Spinal cord (tissue), 9 donors: ENCODE measurements at regions not wholly inside any gene's neighbourhood (a gene's known extent, or its start where the extent isn't known, plus 50 kb on each side); places are given as distances from the start of the nearest gene placed in this dataset.
A peak's percentile ranks its signal among the peaks of the same experiment; 100 is the strongest.

Experiments used
- DNase-seq, 6 donors: peaks; one replicate each; pipeline versions ENCODE4 v3.0.0 to v3.0.0-alpha.2; 2013 to 2015; ENCODE audit warnings: low spot score in 6 of 6, low read depth in 4 of 6
- H3K27ac ChIP-seq: one replicate; pipeline ENCODE4 v1.5.1; 2013; ENCODE audit warnings: low read depth, low read length, control low read depth
- H3K27me3 ChIP-seq: one replicate; pipeline ENCODE4 v1.6.1; 2013; ENCODE audit warnings: low read length; ENCODE audit not compliant: control insufficient read depth, insufficient read depth
- H3K36me3 ChIP-seq: one replicate; pipeline ENCODE4 v1.6.1; 2013; ENCODE audit warnings: low read length; ENCODE audit not compliant: control insufficient read depth, insufficient read depth
- H3K4me1 ChIP-seq: one replicate; pipeline ENCODE4 v1.6.1; 2013; ENCODE audit warnings: low read length; ENCODE audit not compliant: control insufficient read depth, insufficient read depth
- H3K4me3 ChIP-seq: one replicate; pipeline ENCODE4 v1.5.1; 2013; ENCODE audit warnings: low read depth, low read length, control low read depth
- H3K9me3 ChIP-seq: one replicate; pipeline ENCODE4 v1.6.1; 2013; ENCODE audit warnings: low read length; ENCODE audit not compliant: control insufficient read depth, insufficient read depth
- WGBS: methylation state at CpG from one replicate; pipeline ENCODE4 v1.1.5; 2013; ENCODE audit warnings: missing lambda C conversion rate; ENCODE audit not compliant: insufficient coverage; 5-methylcytosine and 5-hydroxymethylcytosine counted together
- donor health status: healthy.

- 73% methylated on average over 3 of the region's 6 CpGs for WGBS
- no peaks in the 10 kb centered on the region for H3K36me3 ChIP-seq
- H3K27me3 ChIP-seq: no peaks in the 10 kb centered on the region
- DNase-seq: peak in 2 of 6 donors; percentile 65 to 76
- no peaks in the 10 kb centered on the region for H3K9me3 ChIP-seq
- H3K4me3 ChIP-seq: no peak overlapping the region
- peaks cover 5% of the 10 kb centered on the region for H3K4me1 ChIP-seq
- peak overlapping the region; percentile 49 for H3K27ac ChIP-seq
Observed at GRCh38 chr15:93982226-93982727, 249.1 kb upstream of the MCTP2 start.

GRCh38 chr15:93981706-93982105, 249.7 kb upstream of the MCTP2 start:
- H3K27ac ChIP-seq: no peak overlapping the region

GRCh38 chr15:93980261-93980911, 251.0 kb upstream of the MCTP2 start:
- Histone ChIP-seq H3K27me3 (no peaks in the 10 kb centered on the region), H3K27ac (no peak overlapping the region), H3K9me3 (no peaks in the 10 kb centered on the region), H3K4me3 (no peak overlapping the region), H3K4me1 (peaks cover 5% of the 10 kb centered on the region), H3K36me3 (no peaks in the 10 kb centered on the region)
- 55% methylated on average over 2 of the region's 2 CpGs for WGBS
- peak in 3 of 6 donors; percentile 38 to 89 (median 84) for DNase-seq

More at GRCh38 chr15:93981706-93982105, 249.7 kb upstream of the MCTP2 start:
- Histone ChIP-seq H3K9me3 (no peaks in the 10 kb centered on the region), H3K4me3 (no peak overlapping the region), H3K27me3 (no peaks in the 10 kb centered on the region), H3K36me3 (no peaks in the 10 kb centered on the region), H3K4me1 (peaks cover 5% of the 10 kb centered on the region)
- WGBS: no CpG with 5 or more reads among the region's 1 CpG
- DNase-seq: no peak

- H3K27me3 ChIP-seq: no peaks in the 10 kb centered on the region
- no peak overlapping the region for H3K4me3 ChIP-seq
- no peak overlapping the region for H3K27ac ChIP-seq
- no peaks in the 10 kb centered on the region for H3K4me1 ChIP-seq
- no peaks in the 10 kb centered on the region for H3K9me3 ChIP-seq
- peak in 2 of 6 donors; percentile 76 to 90 for DNase-seq
- no peaks in the 10 kb centered on the region for H3K36me3 ChIP-seq
- WGBS: 54% methylated on average over 5 of the region's 6 CpGs
Observed at GRCh38 chr15:93974804-93975481, 256.4 kb upstream of the MCTP2 start.

GRCh38 chr15:93973287-93973686, 258.1 kb upstream of the MCTP2 start:
- DNase-seq: peak in 1 of 6 donors; percentile 46
- Histone ChIP-seq H3K4me1 (no peaks in the 10 kb centered on the region), H3K4me3 (no peak overlapping the region), H3K27ac (no peak overlapping the region), H3K36me3 (no peaks in the 10 kb centered on the region), H3K9me3 (no peaks in the 10 kb centered on the region), H3K27me3 (no peaks in the 10 kb centered on the region)
- WGBS: 18% methylated on average over 3 of the region's 5 CpGs

- Histone ChIP-seq H3K9me3 (no peaks in the 10 kb centered on the region), H3K4me3 (no peak overlapping the region), H3K4me1 (no peaks in the 10 kb centered on the region), H3K27ac (no peak overlapping the region), H3K36me3 (no peaks in the 10 kb centered on the region), H3K27me3 (no peaks in the 10 kb centered on the region)
- 81% methylated on average over 4 of the region's 6 CpGs for WGBS
- no peak for DNase-seq
Observed at GRCh38 chr15:93968773-93969172, 262.6 kb upstream of the MCTP2 start.

GRCh38 chr15:93965304-93965908, 266.0 kb upstream of the MCTP2 start:
- Histone ChIP-seq H3K27ac (no peak overlapping the region), H3K36me3 (no peaks in the 10 kb centered on the region), H3K9me3 (no peaks in the 10 kb centered on the region), H3K27me3 (no peaks in the 10 kb centered on the region), H3K4me1 (no peaks in the 10 kb centered on the region), H3K4me3 (no peak overlapping the region)
- 26% methylated on average over 3 of the region's 6 CpGs for WGBS
- DNase-seq: no peak

GRCh38 chr15:93954985-93955571, 276.3 kb upstream of the MCTP2 start:
- no peak for DNase-seq

GRCh38 chr15:93948726-93949125, 282.6 kb upstream of the MCTP2 start:
- DNase-seq: no peak

More at GRCh38 chr15:93954985-93955571, 276.3 kb upstream of the MCTP2 start:
- Histone ChIP-seq H3K36me3 (no peaks in the 10 kb centered on the region), H3K27ac (no peak overlapping the region), H3K27me3 (no peaks in the 10 kb centered on the region), H3K4me3 (no peak overlapping the region), H3K9me3 (no peaks in the 10 kb centered on the region), H3K4me1 (no peaks in the 10 kb centered on the region)
- 47% methylated on average over 2 of the region's 8 CpGs for WGBS

More at GRCh38 chr15:93948726-93949125, 282.6 kb upstream of the MCTP2 start:
- Histone ChIP-seq H3K4me1 (peaks cover under 1% of the 10 kb centered on the region), H3K9me3 (no peaks in the 10 kb centered on the region), H3K4me3 (no peak overlapping the region), H3K27ac (no peak overlapping the region), H3K27me3 (no peaks in the 10 kb centered on the region), H3K36me3 (no peaks in the 10 kb centered on the region)
- 55% methylated on average over 7 of the region's 8 CpGs for WGBS
